Lung (tissue), 11 donors: ENCODE measurements at regions not wholly inside any gene's neighbourhood (a gene's known extent, or its start where the extent isn't known, plus 50 kb on each side); places are given as distances from the start of the nearest gene placed in this dataset.

Source experiments
- ATAC-seq: fragments of 200-7000 bp; cut with Tn5 transposase; one replicate; pipeline ENCODE4 v1.9.1; 2020; ENCODE audit warnings: moderate number of reproducible peaks; ENCODE audit not compliant: insufficient read depth, low FRiP score
- DNase-seq, 3 donors: peaks; one replicate each; pipeline ENCODE4 v3.0.0-alpha.2; 2013 to 2017
- H3K27ac ChIP-seq, 2 donors: one replicate each; pipeline ENCODE4 v1.5.1; 2013; ENCODE audit warnings: mild to moderate bottlenecking in 2 of 2, moderate library complexity in 2 of 2, control low read depth in 1 of 2, inconsistent platforms in 1 of 2, low read depth in 1 of 2, low read length in 1 of 2
- H3K27me3 ChIP-seq, 3 donors: one replicate each; pipeline ENCODE4 v1.5.1; 2013; ENCODE audit warnings: low read length in 2 of 3; ENCODE audit not compliant: control insufficient read depth in 3 of 3, insufficient read depth in 3 of 3
- H3K36me3 ChIP-seq, 4 donors: one replicate each; pipeline ENCODE4 v1.5.1; 2013; ENCODE audit warnings: low read length in 4 of 4, mild to moderate bottlenecking in 1 of 4, moderate library complexity in 1 of 4; ENCODE audit not compliant: control insufficient read depth in 4 of 4, insufficient read depth in 4 of 4
- H3K4me1 ChIP-seq, 5 donors: one replicate each; pipeline ENCODE4 v1.5.1; 2013; ENCODE audit warnings: low read length in 5 of 5, mild to moderate bottlenecking in 2 of 5, moderate library complexity in 1 of 5; ENCODE audit not compliant: control insufficient read depth in 5 of 5, insufficient read depth in 5 of 5
- H3K4me3 ChIP-seq: one replicate; pipeline ENCODE4 v1.5.1; 2013; ENCODE audit warnings: mild to moderate bottlenecking, control low read depth, moderate library complexity
- H3K9ac ChIP-seq, 2 donors: one replicate each; pipeline ENCODE4 v1.5.1; 2013; ENCODE audit warnings: low read length in 2 of 2, control low read depth in 1 of 2; ENCODE audit not compliant: insufficient read depth in 1 of 2
- H3K9me3 ChIP-seq, 4 donors: one replicate each; pipeline ENCODE4 v1.5.1; 2013; ENCODE audit warnings: low read length in 3 of 4, mild to moderate bottlenecking in 1 of 4, moderate library complexity in 1 of 4; ENCODE audit not compliant: control insufficient read depth in 4 of 4, insufficient read depth in 3 of 4
- CTCF ChIP-seq: IDR thresholded peaks from 2 replicates; pipeline ENCODE4 v1.5.1; 2012; ENCODE audit warnings: mild to moderate bottlenecking; ENCODE audit errors: control extremely low read depth, extremely low read depth
- WGBS, 2 donors: extraction: QIAGEN DNeasy Blood & Tissue Kit; methylation state at CpG; one replicate each; pipeline ENCODE4 v1.1.7; 2013; 5-methylcytosine and 5-hydroxymethylcytosine counted together
- donor health status: control.
- donor health status: control.
- donor health status: Bipolar disorder and iron deficiency.
- donor health status: healthy.
- donor health status: DM: yes; HTN: yes; CAD: no.

GRCh38 chr21:32173121-32173724 lies 105.6 kb downstream of the MIS18A start:
- WGBS, 2 donors, result 31 to 55% methylated on average over 1 of the region's 1 CpG

GRCh38 chr21:32172106-32172505 lies 106.7 kb downstream of the MIS18A start:
- Histone ChIP-seq H3K27ac (no peak overlapping the region), H3K4me3 (no peak overlapping the region)
- WGBS, 2 donors, result 82 to 94% methylated on average over 2 of the region's 2 CpGs

More at GRCh38 chr21:32173121-32173724, 105.6 kb downstream of the MIS18A start:
- Histone ChIP-seq H3K9me3 (no peaks in the 10 kb centered on the region), H3K4me3 (no peak overlapping the region), H3K9ac (no peak overlapping the region), H3K4me1 (peaks cover 0 to 7% (median 0%) of the 10 kb centered on the region in 5 donors), H3K27me3 (no peaks in the 10 kb centered on the region), H3K36me3 (no peaks in the 10 kb centered on the region), H3K27ac (no peak overlapping the region)
- TF ChIP-seq CTCF, result no peak
- DNase-seq (peak in 2 of 3 donors; percentile 29 to 33), ATAC-seq (no peak)

GRCh38 chr21:32167513-32167912 lies 111.3 kb downstream of the MIS18A start:
- ATAC-seq (no peak), DNase-seq (no peak)
- H3K9ac ChIP-seq, result no peak overlapping the region
- H3K36me3 ChIP-seq, result no peaks in the 10 kb centered on the region
- peaks cover 0 to 6% (median 0%) of the 10 kb centered on the region in 5 donors for H3K4me1 ChIP-seq
- TF ChIP-seq CTCF, result no peak
- no peak overlapping the region for H3K27ac ChIP-seq
- no peak overlapping the region for H3K4me3 ChIP-seq
- H3K27me3 ChIP-seq, result no peaks in the 10 kb centered on the region
- peaks cover 0 to 2% (median 0%) of the 10 kb centered on the region in 4 donors for H3K9me3 ChIP-seq

More at GRCh38 chr21:32172106-32172505, 106.7 kb downstream of the MIS18A start:
- no peak for ATAC-seq
- H3K9ac ChIP-seq, result no peak overlapping the region
- H3K36me3 ChIP-seq, result no peaks in the 10 kb centered on the region
- no peak for DNase-seq
- H3K9me3 ChIP-seq, result no peaks in the 10 kb centered on the region
- TF ChIP-seq CTCF, result no peak
- no peaks in the 10 kb centered on the region for H3K27me3 ChIP-seq
- H3K4me1 ChIP-seq, result peaks cover 0 to 7% (median 0%) of the 10 kb centered on the region in 5 donors

- ATAC-seq, result no peak
- 62 to 69% methylated on average over 2 of the region's 2 CpGs for WGBS, 2 donors
- no peaks in the 10 kb centered on the region for H3K27me3 ChIP-seq
- peaks cover 0 to 2% (median under 1%) of the 10 kb centered on the region in 4 donors for H3K9me3 ChIP-seq
- H3K27ac ChIP-seq, result no peak overlapping the region
- H3K4me3 ChIP-seq, result no peak overlapping the region
- H3K9ac ChIP-seq, result no peak overlapping the region
- H3K36me3 ChIP-seq, result no peaks in the 10 kb centered on the region
- peaks cover 0 to 6% (median 0%) of the 10 kb centered on the region in 5 donors for H3K4me1 ChIP-seq
- TF ChIP-seq CTCF, result no peak
- DNase-seq, result no peak
Observed at GRCh38 chr21:32163386-32163785, 115.5 kb downstream of the MIS18A start.
